Bone marrow (tissue), 2 donors: ENCODE measurements at regions not wholly inside any gene's neighbourhood (a gene's known extent, or its start where the extent isn't known, plus 50 kb on each side); places are given as distances from the start of the nearest gene placed in this dataset.

Experiments used
- DNase-seq, 2 donors: peaks; one replicate each; lab custom pipeline; 2025; lab: John Stamatoyannopoulos, UW

DNA sequence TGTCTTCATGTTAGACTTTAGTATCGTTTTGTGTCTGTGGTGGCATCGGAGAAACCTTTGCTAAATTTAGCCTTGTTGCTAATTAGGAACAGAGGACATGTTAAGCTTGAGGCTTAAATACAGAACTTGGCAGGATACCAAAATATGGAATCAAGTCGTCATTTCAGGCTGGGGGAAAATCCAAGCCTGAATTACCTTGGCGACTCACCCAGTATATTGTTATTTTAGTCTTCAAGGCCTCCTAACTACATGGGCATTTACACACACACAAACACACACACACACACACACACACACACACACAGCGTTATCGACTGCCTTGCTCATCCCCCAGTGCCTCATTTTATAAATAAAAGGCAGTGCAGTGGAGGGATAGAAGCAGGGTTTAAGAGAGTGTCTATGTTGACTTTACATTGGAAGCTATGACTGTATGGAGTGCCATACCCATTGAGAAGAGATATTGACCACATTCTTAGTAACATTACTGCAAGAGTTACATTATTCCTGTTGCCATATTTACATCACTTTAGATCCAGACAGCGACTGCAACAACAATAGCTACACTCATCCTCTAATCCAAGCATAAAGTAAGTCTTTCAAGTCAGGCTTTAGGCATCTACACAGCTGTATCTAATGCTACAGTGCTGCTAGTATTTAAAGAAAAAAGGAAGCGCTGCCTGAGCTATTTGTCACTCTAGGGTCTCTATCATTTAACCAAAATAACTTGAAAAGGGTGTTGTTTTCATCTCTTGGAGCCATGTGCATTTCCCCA, 210.8 kb upstream of the SEMA6D start:
- peak in 1 of 2 donors; percentile 24 for DNase-seq

DNA sequence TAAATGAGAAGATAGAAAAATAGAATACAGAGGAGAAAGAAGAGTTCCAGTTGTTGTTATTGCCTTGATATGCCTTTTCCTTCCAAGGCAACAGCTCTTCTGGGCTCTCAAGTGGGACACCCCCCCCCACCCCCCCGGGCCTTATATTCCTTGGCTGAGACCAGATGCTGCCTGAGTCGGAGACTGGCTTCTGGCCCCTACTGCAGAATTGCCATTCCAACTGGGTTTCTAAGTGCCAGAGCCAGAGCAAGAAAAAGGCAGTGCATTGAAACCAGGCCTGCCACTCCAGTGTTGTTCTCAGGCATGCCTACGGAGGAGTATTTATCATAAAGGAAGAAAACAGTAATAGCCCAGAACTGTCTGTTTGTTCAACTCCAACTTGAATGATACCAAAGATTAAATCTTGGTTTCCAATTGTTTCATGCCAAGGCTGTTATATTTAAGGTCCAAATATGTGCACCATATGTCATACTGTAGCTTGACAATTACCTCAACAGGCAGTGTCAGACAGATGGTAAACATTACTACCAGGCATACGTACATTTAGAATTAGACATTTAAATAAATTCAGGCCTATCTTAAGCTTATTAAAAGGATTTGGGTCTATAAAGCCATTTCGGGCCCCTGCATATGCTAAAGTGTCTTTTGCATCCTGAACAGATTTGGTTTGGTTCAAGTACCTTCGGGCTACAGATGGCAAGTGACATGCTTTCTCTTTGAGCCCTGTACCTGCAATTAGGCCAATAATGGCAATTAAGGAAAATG, 209.9 kb upstream of the SEMA6D start:
- no peak for DNase-seq

GRCh38 chr15:47511261-47511660, 206.0 kb upstream of the SEMA6D start:
- DNase-seq: no peak

DNA sequence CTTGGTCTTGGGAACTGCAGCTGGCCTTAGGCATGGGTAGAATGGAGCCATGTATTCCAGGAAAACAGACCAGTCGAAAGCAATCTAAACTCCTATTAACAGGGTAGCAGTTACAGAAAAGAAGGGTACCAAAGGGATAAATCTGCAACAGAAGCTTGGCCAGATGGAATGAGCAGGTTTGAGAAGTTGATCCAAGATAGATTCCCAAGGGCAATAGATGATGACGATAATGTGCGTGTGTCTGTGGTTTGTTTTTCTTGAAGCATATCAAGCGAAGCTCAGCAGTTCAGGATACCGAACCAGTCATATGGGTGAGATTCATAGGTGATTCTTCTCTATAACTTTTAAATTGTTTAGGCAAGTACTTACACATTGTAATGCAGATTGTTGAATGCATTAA, 203.8 kb upstream of the SEMA6D start:
- no peak for DNase-seq

DNA sequence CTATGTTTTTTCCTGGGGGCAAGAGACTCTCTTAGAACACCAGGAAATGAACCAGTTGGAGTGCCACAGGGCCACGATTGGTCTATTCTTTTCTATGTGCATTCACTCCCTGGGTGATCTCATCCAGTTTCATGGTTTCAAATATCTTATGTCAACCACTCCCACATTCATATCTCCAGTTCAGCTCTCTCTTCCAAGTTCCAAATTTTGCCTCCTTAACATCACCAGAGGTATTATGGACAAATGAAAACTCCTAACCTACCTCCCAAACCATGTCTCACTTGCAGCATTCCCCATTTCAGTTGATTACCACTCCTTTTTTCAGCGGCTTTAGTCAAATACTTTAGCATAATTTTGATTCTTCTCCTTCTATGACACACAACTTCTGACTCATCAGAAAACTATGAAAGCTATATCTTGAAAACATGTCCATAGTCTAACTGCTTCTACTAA, 203.1 kb upstream of the SEMA6D start:
- no peak for DNase-seq

- no peak for DNase-seq
These were observed 200.7 kb upstream of the SEMA6D start for GRCh38 chr15:47516558-47516957.

DNA sequence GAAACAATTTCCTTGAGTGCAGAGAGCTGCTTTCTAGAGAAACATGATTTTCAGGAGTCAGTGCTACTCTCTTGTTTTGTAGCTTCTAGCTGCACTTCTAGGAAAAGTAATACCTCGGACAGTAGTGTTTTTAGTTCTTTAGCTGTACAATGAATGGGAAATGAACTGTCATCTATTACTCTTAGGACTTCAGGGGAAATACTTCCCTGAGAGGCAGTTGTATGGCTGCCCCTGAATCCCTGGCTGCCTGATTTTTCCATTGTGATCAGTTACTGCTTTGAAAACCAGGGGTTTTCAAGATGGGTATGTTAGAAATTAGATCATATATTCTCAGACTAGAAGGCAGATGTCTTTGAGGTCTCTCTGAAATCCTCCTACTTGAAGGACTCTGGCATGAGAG, 200.3 kb upstream of the SEMA6D start:
- DNase-seq: no peak

DNA sequence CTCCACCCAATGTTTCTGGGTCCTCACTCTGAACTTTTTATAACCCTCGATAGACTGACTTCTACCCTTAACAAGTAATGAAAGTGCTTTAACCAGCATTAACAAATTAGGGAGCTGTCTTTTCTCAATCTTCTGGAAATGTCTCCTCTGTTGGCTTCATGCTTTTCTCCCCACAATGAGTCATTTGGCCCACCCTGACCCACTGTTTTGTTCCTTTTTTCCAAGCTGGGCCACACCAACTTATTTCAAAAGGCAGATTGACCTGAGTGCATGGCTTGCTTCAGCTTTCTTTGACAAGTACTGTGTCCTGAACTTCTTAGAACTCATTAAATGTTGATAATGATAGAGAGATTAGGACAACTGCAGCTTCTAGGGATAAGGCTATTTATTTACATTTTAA, 199.6 kb upstream of the SEMA6D start:
- peak in 1 of 2 donors; percentile 1 for DNase-seq

DNA sequence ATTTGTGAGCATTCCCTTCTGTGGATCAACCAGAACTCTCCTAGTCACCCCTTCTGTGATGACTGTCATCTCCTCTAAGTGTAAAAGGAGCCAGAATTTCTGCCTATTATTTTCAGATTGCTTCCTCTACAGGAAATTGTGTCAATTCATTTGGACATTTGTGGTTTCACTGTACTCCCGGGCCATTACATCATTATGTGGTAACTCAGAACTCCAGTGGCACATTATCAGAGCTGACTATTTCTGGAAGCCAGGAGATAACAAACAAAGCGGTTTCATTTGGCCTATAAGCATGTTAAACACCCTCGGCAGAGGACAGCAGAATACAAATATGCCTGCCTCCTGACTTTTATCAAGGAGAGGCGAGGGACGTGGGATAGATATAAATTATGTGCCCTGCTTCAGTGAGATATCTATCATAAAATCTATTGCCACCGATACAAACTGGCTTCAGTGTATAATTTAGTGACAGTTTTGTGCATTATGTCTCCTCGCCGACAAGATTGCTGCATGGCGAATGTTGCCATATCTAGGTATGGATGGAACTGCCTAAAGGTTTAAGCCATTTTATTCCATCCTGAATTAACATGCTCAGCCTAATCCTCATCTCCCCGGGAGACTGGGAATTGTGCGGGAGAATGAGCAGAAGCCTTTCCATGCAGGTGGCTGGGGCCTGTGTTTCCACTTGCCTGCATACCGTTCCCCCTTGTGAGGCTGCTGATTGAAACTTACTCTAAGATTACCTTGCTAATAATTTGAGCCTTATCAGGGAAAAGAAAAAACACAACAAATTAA, 193.4 kb upstream of the SEMA6D start:
- DNase-seq: no peak

DNA sequence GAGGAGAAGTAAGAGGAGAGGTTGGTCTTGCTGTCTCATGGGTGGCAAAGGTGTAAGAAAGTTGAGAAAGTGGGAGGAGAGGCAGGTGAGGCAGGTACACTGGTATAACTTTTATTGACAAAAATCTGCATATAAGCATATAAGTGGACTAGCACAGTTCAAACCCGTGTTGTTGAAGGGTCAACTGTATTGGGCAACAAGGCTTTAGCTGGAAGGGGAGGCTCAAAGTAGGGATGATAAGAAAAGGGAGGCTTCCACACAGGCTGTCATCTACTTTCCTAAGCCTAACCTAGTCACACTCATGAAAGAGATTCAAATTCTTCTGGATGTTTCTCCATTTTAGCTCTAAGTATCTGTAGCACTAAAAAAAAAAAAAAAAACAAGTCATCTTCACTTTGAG, 188.1 kb upstream of the SEMA6D start:
- no peak for DNase-seq

DNA sequence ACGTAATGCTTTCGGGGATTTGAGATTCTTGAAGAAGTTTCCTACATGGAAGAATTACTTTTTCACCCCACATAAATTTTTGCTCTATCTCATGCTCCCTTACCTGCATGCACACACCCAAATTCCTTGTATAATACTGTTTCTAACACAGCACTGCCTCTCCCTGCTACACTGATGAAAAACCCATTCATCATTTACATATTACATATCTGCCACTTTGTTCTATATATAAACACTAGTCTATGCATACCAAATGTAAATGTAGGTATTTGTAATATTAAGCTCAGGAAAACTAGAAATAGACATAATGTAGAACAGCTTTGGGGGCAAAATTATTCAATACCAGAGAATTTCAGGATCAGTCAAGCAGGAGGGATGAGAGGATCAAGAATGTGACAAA, 182.6 kb upstream of the SEMA6D start:
- DNase-seq: no peak

GRCh38 chr15:47541562-47541961, 175.7 kb upstream of the SEMA6D start:
- DNase-seq: no peak

- no peak for DNase-seq
These were observed 174.9 kb upstream of the SEMA6D start for GRCh38 chr15:47542312-47542989.

GRCh38 chr15:47548231-47548630, 169.1 kb upstream of the SEMA6D start:
- no peak for DNase-seq

DNA sequence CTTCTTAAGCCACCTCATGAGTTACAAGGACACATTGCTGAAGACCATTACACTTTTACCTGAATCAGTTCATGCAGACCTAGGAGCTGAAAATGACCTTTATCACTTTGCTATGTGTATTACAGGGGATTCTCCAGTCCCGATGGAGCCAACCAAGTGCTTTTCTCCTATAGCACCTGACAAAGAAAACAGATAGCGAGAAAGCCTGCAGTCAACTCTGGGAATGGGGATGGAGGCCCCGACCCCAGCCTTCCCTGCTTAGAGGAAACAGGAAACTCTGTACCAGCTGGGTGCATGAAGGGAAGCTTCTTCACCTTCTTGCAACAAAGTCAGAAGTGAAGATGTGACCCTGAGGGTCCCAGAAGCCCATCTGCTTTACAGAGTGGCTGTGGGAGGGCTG, 168.3 kb upstream of the SEMA6D start:
- no peak for DNase-seq

- no peak for DNase-seq
These were observed 166.2 kb upstream of the SEMA6D start for GRCh38 chr15:47551079-47551478.

DNA sequence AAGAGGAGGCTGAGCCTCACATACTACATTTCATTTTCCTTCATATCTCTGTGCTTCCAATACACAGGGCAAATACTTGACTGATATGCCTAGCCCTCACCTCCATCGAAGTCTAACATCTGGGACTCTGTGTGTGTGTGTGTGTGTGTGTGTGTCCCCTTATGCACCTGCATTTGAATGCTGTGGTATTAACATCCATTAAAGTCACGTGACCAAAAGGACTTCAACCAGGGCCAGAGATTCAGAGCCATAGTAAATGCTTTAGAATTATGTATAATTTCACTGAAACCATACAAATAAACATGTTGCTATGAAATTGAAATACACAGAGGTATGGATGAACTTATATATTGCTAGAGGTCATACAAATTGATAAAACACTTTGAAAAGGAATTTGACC, 165.8 kb upstream of the SEMA6D start:
- DNase-seq: no peak

GRCh38 chr15:47552978-47553608, 164.2 kb upstream of the SEMA6D start:
- no peak for DNase-seq

DNA sequence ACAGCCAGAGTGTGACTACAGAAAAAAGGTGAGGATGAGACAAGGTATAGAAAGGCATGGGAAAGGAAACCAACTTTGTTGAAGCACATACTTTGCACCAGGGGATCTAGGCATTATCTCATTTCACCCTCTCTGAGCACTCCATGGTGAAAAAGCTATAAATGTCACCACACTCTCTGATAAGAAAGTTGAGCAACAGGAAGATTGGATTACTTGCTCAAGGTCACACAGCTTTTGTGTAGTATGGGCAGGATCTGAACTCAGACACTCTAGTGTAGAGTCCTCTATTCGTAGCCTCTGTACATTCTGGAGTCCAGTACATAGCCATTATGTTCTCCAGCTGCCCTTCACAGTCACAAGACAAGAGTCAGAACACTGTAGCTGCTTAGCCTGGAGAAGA, 163.4 kb upstream of the SEMA6D start:
- no peak for DNase-seq

DNA sequence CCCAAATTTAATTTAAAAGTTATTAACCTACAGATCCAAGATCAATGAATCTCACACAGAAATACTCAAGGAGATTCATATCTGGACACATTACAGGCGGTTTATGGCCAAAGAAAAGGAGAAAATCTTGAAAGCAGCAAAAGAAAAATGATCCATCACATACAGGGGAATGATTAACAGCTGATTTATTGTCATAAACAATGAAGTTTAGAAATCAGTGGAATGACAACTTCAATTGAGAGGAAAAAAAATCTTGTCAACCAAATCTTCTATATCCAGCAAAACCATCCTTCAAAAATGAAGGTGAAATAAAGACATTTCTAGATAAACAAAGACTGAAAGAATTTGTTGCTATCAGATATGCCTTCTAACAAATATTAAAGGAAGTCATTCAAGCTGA, 156.2 kb upstream of the SEMA6D start:
- no peak for DNase-seq

DNA sequence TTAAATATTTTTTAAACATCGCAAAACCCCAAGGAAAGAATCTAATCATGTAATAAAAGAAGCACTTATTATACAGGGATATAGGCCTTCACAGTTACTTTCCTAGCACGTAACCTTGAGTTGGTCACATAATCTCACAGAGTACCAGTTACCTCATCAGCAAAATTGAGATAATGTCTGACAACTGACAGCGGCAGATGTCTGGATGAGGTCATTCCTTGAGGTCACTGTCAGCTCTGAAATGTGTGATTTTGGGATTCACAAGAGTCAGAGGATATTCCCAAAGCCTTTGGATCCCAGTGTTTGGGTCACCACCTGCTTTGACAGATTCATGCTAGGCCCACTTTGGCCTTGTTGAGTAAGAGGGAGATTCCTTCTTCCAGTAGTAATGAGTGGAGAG, 151.4 kb upstream of the SEMA6D start:
- no peak for DNase-seq

GRCh38 chr15:47566610-47567009, 150.7 kb upstream of the SEMA6D start:
- no peak for DNase-seq
